Coronary artery (tissue), 2 donors: ENCODE measurements at regions not wholly inside any gene's neighbourhood (a gene's known extent, or its start where the extent isn't known, plus 50 kb on each side); places are given as distances from the start of the nearest gene placed in this dataset.

Source experiments
- DNase-seq: peaks from one replicate; pipeline ENCODE4 v3.0.0-alpha.2; 2017; ENCODE audit warnings: low spot score
- H3K27ac ChIP-seq, 2 donors: fragments of 200-600 bp; sonication (generic); one replicate each; pipeline ENCODE4 v1.5.1; 2016 to 2019
- H3K4me3 ChIP-seq: fragments of 200-600 bp; sonication (generic); 2 replicates; pipeline ENCODE4 v1.5.1; 2016; ENCODE audit warnings: mild to moderate bottlenecking, moderate library complexity
- CTCF ChIP-seq: fragments of 200-600 bp; sonication (generic); IDR thresholded peaks from one replicate; pipeline ENCODE4 v1.5.1; 2019; ENCODE audit warnings: antibody characterized with exemption

GRCh38 chr4:159722052-159722451 is 619.2 kb downstream of the RAPGEF2 start:
- DNase-seq: no peak
- H3K4me3 ChIP-seq: no peak overlapping the region
- H3K27ac ChIP-seq: no peak overlapping the region
- no peak for TF ChIP-seq CTCF

- H3K4me3 ChIP-seq: no peak overlapping the region
- DNase-seq: no peak
- no peak overlapping the region for H3K27ac ChIP-seq
- no peak for TF ChIP-seq CTCF
These were observed 620.0 kb downstream of the RAPGEF2 start for GRCh38 chr4:159722918-159723317.

DNA sequence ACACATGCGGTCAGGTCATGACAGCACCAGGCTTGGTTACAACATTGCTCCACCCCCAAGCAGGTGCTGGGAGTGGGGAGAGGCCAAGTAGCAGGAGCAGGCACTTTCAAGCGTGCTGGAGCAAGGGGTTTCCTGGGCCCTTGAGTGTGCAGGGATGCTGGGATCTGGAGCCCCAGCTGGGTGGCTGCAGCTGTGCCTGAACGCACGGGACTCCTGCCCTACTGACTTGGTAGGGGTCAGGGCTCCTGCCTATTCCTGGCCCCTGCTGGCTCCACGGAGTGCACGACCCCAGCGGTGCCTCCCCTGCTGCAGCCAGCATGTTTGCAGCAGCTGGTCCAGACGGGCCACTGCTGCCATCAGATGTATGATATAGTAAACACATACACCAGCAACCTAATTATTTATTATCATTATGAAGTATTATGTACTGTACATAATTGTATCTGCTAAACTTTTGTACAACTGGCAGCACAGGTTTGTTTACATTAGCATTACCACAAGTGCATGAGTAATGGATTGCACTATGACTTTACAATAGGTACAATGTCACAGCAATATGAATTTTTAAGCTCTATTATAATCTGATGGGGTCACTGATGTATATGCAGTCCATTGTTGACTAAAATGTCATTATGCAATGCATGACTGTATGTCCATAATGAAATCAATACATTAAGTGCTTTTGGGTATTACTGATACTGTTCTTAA is 620.6 kb downstream of the RAPGEF2 start:
- Histone ChIP-seq H3K27ac (no peak overlapping the region), H3K4me3 (no peak overlapping the region)
- DNase-seq: no peak
- TF ChIP-seq CTCF: no peak

DNA sequence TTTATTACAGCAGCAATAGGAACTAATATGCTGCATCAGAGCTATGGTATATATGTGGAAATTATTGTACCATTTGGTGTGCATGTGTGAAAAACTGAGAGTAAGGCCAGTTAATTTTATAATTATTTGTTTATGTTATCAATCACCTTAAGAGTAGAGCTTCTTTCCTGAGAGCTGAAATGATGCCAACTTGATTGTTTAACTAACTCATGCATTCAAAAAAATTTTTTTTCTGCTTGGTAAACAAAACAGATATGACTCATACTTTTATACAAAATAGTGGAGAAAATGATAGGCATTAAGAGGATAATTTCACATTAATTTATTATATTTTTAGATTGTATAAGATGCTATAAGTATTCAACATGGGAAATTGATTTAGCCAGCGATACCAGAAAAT is 622.7 kb downstream of the RAPGEF2 start:
- no peak for TF ChIP-seq CTCF
- H3K27ac ChIP-seq: no peak overlapping the region
- no peak for DNase-seq

GRCh38 chr4:159735281-159736207 is 632.7 kb downstream of the RAPGEF2 start:
- TF ChIP-seq CTCF: no peak
- no peak for DNase-seq
- no peak overlapping the region for H3K27ac ChIP-seq
- H3K4me3 ChIP-seq: no peak overlapping the region

More for the DNA sequence above, 622.7 kb downstream of the RAPGEF2 start:
- no peak overlapping the region for H3K4me3 ChIP-seq

GRCh38 chr4:159736411-159736810 is 633.5 kb downstream of the RAPGEF2 start:
- H3K4me3 ChIP-seq: no peak overlapping the region
- no peak for DNase-seq
- no peak overlapping the region for H3K27ac ChIP-seq
- TF ChIP-seq CTCF: no peak
